NOMO-1 (cell line): ENCODE measurements at regions not wholly inside any gene's neighbourhood (a gene's known extent, or its start where the extent isn't known, plus 50 kb on each side); places are given as distances from the start of the nearest gene placed in this dataset.

Experiments used
- DNase-seq, 2 experiments: peaks; one replicate each; lab custom pipeline; 2025; ENCODE audit not compliant: unreplicated experiment in 2 of 2; lab: John Stamatoyannopoulos, UW

GRCh38 chr6:140879946-140880345, 1252.8 kb upstream of the GJE1 start:
- DNase-seq = peak in 1 of 2 experiments; percentile 25

GRCh38 chr6:140874066-140874465, 1258.7 kb upstream of the GJE1 start:
- DNase-seq = no peak

- no peak for DNase-seq
Measured at GRCh38 chr6:140872885-140873284, 1259.8 kb upstream of the GJE1 start.

GRCh38 chr6:140871911-140872310, 1260.8 kb upstream of the GJE1 start:
- no peak for DNase-seq

- peak; percentile 81 to 95 for DNase-seq
Measured at GRCh38 chr6:140867336-140867735, 1265.4 kb upstream of the GJE1 start.

GRCh38 chr6:140858381-140858971, 1274.2 kb upstream of the GJE1 start:
- no peak for DNase-seq

- DNase-seq = peak in 1 of 2 experiments; percentile 50
Measured at GRCh38 chr6:140857739-140858380, 1274.9 kb upstream of the GJE1 start.

GRCh38 chr6:140855520-140855919, 1277.2 kb upstream of the GJE1 start:
- DNase-seq = no peak

GRCh38 chr6:140854318-140854717, 1278.4 kb upstream of the GJE1 start:
- no peak for DNase-seq

- no peak for DNase-seq
Measured at GRCh38 chr6:140850438-140850837, 1282.3 kb upstream of the GJE1 start.

- DNase-seq = no peak
Measured at GRCh38 chr6:140849456-140849855, 1283.3 kb upstream of the GJE1 start.

GRCh38 chr6:140847262-140847645, 1285.5 kb upstream of the GJE1 start:
- peak in 1 of 2 experiments; percentile 14 for DNase-seq

- DNase-seq = no peak
Measured at GRCh38 chr6:140846503-140847261, 1286.0 kb upstream of the GJE1 start.

- no peak for DNase-seq
Measured at GRCh38 chr6:140845701-140846100, 1287.0 kb upstream of the GJE1 start.

- no peak for DNase-seq
Measured at GRCh38 chr6:140844167-140844566, 1288.6 kb upstream of the GJE1 start.

GRCh38 chr6:140833408-140833807, 1299.3 kb upstream of the GJE1 start:
- no peak for DNase-seq

- no peak for DNase-seq
Measured at GRCh38 chr6:140830666-140831065, 1302.1 kb upstream of the GJE1 start.

- no peak for DNase-seq
Measured at GRCh38 chr6:140828856-140829255, 1303.9 kb upstream of the GJE1 start.

- no peak for DNase-seq
Measured at GRCh38 chr6:140827593-140827992, 1305.1 kb upstream of the GJE1 start.

- no peak for DNase-seq
Measured at GRCh38 chr6:140825731-140826130, 1307.0 kb upstream of the GJE1 start.

- DNase-seq = no peak
Measured at GRCh38 chr6:140824595-140824994, 1308.1 kb upstream of the GJE1 start.

- DNase-seq = no peak
Measured at GRCh38 chr6:140821196-140821595, 1311.5 kb upstream of the GJE1 start.
